PFSK-1 (cell line): ENCODE measurements at regions not wholly inside any gene's neighbourhood (a gene's known extent, or its start where the extent isn't known, plus 50 kb on each side); places are given as distances from the start of the nearest gene placed in this dataset.

Source experiments
- FOXP2 ChIP-seq: optimal IDR thresholded peaks from 2 replicates; pipeline ENCODE3; 2011; ENCODE audit warnings: borderline replicate concordance, control low read depth, inconsistent platforms; ENCODE audit not compliant: insufficient read depth; ENCODE audit errors: extremely low read length, extremely low read depth
- POLR2AphosphoS5 ChIP-seq: IDR thresholded peaks from 2 replicates; pipeline ENCODE4 v1.6.1; 2012; ENCODE audit warnings: low read depth, mild to moderate bottlenecking, control low read depth, low read length, moderate library complexity
- REST ChIP-seq, 2 experiments: IDR thresholded peaks; 2 replicates each; pipeline versions ENCODE4 v1.6.1 to v1.8.0; 2011 to 2012; ENCODE audit warnings: low read depth in 2 of 2, low read length in 2 of 2, control low read depth in 1 of 2, inconsistent platforms in 1 of 2, mild to moderate bottlenecking in 1 of 2, moderate library complexity in 1 of 2; ENCODE audit not compliant: insufficient read depth in 1 of 2
- SIN3A ChIP-seq: IDR thresholded peaks from 2 replicates; pipeline ENCODE4 v1.6.1; 2012; ENCODE audit warnings: mild to moderate bottlenecking, low read length, moderate library complexity, borderline replicate concordance; ENCODE audit not compliant: insufficient read depth
- TAF1 ChIP-seq: IDR thresholded peaks from 2 replicates; pipeline ENCODE4 v1.6.1; 2012; ENCODE audit warnings: low read length, control low read depth, borderline replicate concordance; ENCODE audit not compliant: insufficient read depth

GRCh38 chr17:14935139-14935841, 329.8 kb downstream of the PMP22 start:
- TF ChIP-seq FOXP2, result no peak
- no peak for TF ChIP-seq POLR2AphosphoS5
- TF ChIP-seq SIN3A, result no peak
- TF ChIP-seq REST (IDR thresholded peaks at IDR 0.05; ENCODE audit: insufficient read depth in 1 of 2, low read depth in 2 of 2, low read length in 2 of 2), result no peak
- TF ChIP-seq TAF1, result no peak

GRCh38 chr17:14933676-14934075, 331.4 kb downstream of the PMP22 start:
- TF ChIP-seq SIN3A (no peak), POLR2AphosphoS5 (no peak), TAF1 (no peak), REST (IDR thresholded peaks at IDR 0.05; ENCODE audit: insufficient read depth in 1 of 2, low read depth in 2 of 2, low read length in 2 of 2) (no peak), FOXP2 (no peak)

- TF ChIP-seq REST (IDR thresholded peaks at IDR 0.05; ENCODE audit: insufficient read depth in 1 of 2, low read depth in 2 of 2, low read length in 2 of 2) (no peak), SIN3A (no peak), TAF1 (no peak), FOXP2 (no peak), POLR2AphosphoS5 (no peak)
Observed at GRCh38 chr17:14926526-14927122, 338.5 kb downstream of the PMP22 start.

GRCh38 chr17:14926073-14926472, 339.1 kb downstream of the PMP22 start:
- no peak for TF ChIP-seq TAF1
- TF ChIP-seq FOXP2, result no peak
- TF ChIP-seq REST (IDR thresholded peaks at IDR 0.05; ENCODE audit: insufficient read depth in 1 of 2, low read depth in 2 of 2, low read length in 2 of 2), result no peak
- TF ChIP-seq POLR2AphosphoS5, result no peak
- TF ChIP-seq SIN3A, result no peak
